ENCODE measurements at regions not wholly inside any gene's neighbourhood (a gene's known extent, or its start where the extent isn't known, plus 50 kb on each side); places are given as distances from the start of the nearest gene placed in this dataset.

DNA sequence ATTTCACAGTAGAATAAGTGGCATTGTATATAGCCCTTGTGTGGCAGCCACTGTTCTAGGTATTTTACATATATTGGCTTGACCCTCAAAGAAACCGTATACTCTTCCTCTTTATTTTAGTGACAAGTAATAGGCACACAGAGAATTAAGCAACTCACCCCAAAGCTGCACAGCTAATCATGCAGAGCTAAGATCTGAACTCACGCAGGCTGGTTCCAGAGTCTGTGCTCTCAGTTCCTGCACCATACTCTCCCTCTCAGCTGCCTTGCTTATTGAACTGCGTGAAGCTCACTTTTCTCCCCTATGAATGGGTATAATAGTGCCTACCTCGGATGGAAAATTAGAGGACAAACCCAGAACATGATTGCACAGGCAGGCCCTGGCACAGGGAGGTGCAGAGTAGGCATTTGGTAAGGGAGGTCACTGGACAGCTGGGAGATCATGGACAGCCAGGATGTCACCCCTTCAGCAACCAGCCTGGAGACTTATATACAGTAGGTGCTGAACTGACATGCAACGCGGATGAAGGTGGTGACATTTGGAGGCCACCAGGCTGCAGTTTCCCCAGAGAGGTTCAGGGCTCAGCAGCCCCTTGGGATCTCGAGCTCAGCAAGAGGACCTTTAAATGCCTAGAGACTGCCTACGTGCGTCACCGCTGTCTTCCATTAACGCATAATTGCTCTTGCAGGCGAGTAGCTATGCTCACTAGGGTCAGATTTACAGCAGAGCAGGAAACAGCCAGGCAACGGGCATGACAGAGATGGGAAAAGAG lies 78.4 kb upstream of the TP53I11 start:
- Histone ChIP-seq H3K27me3 (ENCODE audit: control insufficient read depth, insufficient read depth, low read length) (peaks cover 31% of the 10 kb centered on the region), H3K9me3 (ENCODE audit: control insufficient read depth, insufficient read depth, low read length) (no peaks in the 10 kb centered on the region), H3K27ac (ENCODE audit: low read depth, low read length) (no peak overlapping the region), H3K4me3 (ENCODE audit: low read depth, low read length) (no peak overlapping the region)
- DNase-seq (ENCODE audit: low read depth, low spot score), result no peak
- TF ChIP-seq, protein P1, sequence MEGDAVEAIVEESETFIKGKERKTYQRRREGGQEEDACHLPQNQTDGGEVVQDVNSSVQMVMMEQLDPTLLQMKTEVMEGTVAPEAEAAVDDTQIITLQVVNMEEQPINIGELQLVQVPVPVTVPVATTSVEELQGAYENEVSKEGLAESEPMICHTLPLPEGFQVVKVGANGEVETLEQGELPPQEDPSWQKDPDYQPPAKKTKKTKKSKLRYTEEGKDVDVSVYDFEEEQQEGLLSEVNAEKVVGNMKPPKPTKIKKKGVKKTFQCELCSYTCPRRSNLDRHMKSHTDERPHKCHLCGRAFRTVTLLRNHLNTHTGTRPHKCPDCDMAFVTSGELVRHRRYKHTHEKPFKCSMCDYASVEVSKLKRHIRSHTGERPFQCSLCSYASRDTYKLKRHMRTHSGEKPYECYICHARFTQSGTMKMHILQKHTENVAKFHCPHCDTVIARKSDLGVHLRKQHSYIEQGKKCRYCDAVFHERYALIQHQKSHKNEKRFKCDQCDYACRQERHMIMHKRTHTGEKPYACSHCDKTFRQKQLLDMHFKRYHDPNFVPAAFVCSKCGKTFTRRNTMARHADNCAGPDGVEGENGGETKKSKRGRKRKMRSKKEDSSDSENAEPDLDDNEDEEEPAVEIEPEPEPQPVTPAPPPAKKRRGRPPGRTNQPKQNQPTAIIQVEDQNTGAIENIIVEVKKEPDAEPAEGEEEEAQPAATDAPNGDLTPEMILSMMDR (IDR thresholded peaks at IDR 0.05; ENCODE audit: low read depth, low read length), result no peak
- CTCF ChIA-PET, result interaction anchor here (0.8 kb wide), 1 partner anchor 92 kb away, joined by 3 read pairs; no protein-coding TSS in a partner anchor
- POLR2A ChIA-PET, result no interaction called here

GRCh38 chr11:45030778-45031177 lies 80.1 kb upstream of the TP53I11 start:
- CTCF ChIA-PET, result no interaction called here
- H3K27ac ChIP-seq (ENCODE audit: low read depth, low read length), result no peak overlapping the region
- H3K27me3 ChIP-seq (ENCODE audit: control insufficient read depth, insufficient read depth, low read length), result peaks cover 35% of the 10 kb centered on the region
- POLR2A ChIA-PET, result no interaction called here
- H3K4me3 ChIP-seq (ENCODE audit: low read depth, low read length), result no peak overlapping the region
- TF ChIP-seq, protein P1 (IDR thresholded peaks at IDR 0.05; ENCODE audit: low read depth, low read length), result no peak
- no peak for DNase-seq (ENCODE audit: low read depth, low spot score)
- H3K9me3 ChIP-seq (ENCODE audit: control insufficient read depth, insufficient read depth, low read length), result no peaks in the 10 kb centered on the region

DNA sequence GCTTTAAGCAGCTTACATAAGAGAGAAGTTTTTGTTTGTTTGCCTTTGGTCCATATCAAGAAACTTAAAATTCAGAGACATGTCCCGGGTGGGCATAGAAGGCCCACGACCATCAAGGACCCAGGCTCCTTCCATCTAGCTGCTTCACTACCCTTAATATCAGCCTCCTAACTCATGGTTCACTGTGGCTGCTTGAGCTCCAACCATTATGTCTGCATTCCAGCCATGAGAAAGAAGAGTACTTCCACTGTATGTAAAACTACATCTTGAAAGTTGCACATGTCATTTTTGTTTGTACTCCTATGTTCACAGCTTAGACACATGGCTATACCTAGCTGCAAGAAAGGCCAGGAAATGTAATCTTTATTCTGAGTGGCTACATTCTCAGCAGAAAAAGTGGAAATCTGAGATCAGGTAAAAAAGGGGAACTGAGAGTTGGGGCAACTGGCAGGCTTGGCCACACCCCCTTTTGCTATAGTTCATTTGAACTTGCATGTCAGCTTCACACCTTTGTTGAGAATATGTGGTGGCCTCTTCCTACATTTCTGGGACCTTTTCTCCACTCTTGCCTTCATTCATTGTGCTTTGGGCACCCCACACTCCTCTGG lies 81.3 kb upstream of the TP53I11 start:
- Histone ChIP-seq H3K9me3 (ENCODE audit: control insufficient read depth, insufficient read depth, low read length) (no peaks in the 10 kb centered on the region), H3K27ac (ENCODE audit: low read depth, low read length) (no peak overlapping the region), H3K27me3 (ENCODE audit: control insufficient read depth, insufficient read depth, low read length) (peaks cover 35% of the 10 kb centered on the region), H3K4me3 (ENCODE audit: low read depth, low read length) (no peak overlapping the region)
- DNase-seq (ENCODE audit: low read depth, low spot score), result no peak
- ChIA-PET POLR2A (no interaction called here), CTCF (interaction anchor here (1.0 kb wide), 1 partner anchor 96 kb away, joined by 3 read pairs; no protein-coding TSS in a partner anchor)
- TF ChIP-seq, protein P1 (IDR thresholded peaks at IDR 0.05; ENCODE audit: low read depth, low read length), result no peak

DNA sequence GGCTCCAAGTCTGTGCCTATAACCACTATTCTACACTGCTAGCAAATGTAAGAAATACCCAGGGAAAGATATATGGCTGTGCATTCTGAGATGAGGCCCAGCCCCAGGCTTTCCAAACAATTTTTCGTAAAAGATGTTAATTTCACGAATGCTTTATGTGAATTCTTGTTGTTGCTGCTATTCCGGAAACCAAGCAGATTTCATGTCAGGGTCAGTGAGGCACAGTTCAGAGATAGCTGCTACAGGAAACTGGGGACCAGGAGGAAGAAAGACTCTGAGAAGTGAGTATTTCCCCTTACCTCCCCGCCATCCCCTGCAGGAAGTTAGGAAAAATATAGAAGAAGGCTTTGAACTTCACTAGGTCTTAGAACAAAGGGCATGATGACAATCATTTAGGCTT lies 84.7 kb upstream of the TP53I11 start:
- H3K9me3 ChIP-seq (ENCODE audit: control insufficient read depth, insufficient read depth, low read length), result no peaks in the 10 kb centered on the region
- no peak for DNase-seq (ENCODE audit: low read depth, low spot score)
- POLR2A ChIA-PET, result no interaction called here
- H3K27ac ChIP-seq (ENCODE audit: low read depth, low read length), result no peak overlapping the region
- CTCF ChIA-PET, result no interaction called here
- TF ChIP-seq, protein P1 (IDR thresholded peaks at IDR 0.05; ENCODE audit: low read depth, low read length), result no peak
- no peak overlapping the region for H3K4me3 ChIP-seq (ENCODE audit: low read depth, low read length)
- peaks cover 20% of the 10 kb centered on the region for H3K27me3 ChIP-seq (ENCODE audit: control insufficient read depth, insufficient read depth, low read length)

GRCh38 chr11:45036010-45036409 lies 85.3 kb upstream of the TP53I11 start:
- no peak overlapping the region for H3K27ac ChIP-seq (ENCODE audit: low read depth, low read length)
- POLR2A ChIA-PET, result no interaction called here
- TF ChIP-seq, protein P1 (IDR thresholded peaks at IDR 0.05; ENCODE audit: low read depth, low read length), result no peak
- no peak for DNase-seq (ENCODE audit: low read depth, low spot score)
- H3K27me3 ChIP-seq (ENCODE audit: control insufficient read depth, insufficient read depth, low read length), result peaks cover 21% of the 10 kb centered on the region
- H3K4me3 ChIP-seq (ENCODE audit: low read depth, low read length), result no peak overlapping the region
- CTCF ChIA-PET, result no interaction called here
- no peaks in the 10 kb centered on the region for H3K9me3 ChIP-seq (ENCODE audit: control insufficient read depth, insufficient read depth, low read length)

All from AG04450 (cell line).